Hepatocyte (in vitro differentiated cells): ENCODE measurements at regions not wholly inside any gene's neighbourhood (a gene's known extent, or its start where the extent isn't known, plus 50 kb on each side); places are given as distances from the start of the nearest gene placed in this dataset.

Experiments used
- EZH2 ChIP-seq: fragments of 200-600 bp; sonication (generic); IDR thresholded peaks from 2 replicates; pipeline ENCODE4 v1.6.1; 2016; ENCODE audit warnings: antibody characterized with exemption, mild to moderate bottlenecking, borderline replicate concordance
- TF ChIP-seq, protein P1 (sequence below): fragments of 200-600 bp; sonication (generic); IDR thresholded peaks from 2 replicates; pipeline ENCODE4 v1.5.1; 2016; ENCODE audit warnings: antibody characterized with exemption, mild to moderate bottlenecking; ENCODE audit not compliant: poor library complexity

DNA sequence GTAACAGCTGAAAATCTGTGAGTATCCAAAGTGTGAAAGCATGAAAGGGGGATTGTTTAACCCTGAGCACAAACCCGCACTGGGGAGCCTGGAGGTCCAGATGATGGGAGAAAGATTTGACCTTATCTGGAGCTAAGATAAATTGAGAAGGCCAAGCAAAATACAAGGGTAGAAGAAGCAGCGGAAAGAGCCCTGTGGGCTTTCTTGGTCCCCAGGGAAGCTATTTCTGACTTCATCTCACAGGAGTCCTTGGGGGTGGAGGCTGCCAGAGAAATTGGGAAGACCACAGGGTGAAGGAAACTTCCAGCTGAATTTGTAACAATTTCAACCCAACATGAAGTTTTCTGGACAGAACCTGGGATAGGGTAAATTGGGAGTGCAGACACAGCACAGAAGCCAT is 476.9 kb downstream of the MMUT start:
- TF ChIP-seq, protein P1, sequence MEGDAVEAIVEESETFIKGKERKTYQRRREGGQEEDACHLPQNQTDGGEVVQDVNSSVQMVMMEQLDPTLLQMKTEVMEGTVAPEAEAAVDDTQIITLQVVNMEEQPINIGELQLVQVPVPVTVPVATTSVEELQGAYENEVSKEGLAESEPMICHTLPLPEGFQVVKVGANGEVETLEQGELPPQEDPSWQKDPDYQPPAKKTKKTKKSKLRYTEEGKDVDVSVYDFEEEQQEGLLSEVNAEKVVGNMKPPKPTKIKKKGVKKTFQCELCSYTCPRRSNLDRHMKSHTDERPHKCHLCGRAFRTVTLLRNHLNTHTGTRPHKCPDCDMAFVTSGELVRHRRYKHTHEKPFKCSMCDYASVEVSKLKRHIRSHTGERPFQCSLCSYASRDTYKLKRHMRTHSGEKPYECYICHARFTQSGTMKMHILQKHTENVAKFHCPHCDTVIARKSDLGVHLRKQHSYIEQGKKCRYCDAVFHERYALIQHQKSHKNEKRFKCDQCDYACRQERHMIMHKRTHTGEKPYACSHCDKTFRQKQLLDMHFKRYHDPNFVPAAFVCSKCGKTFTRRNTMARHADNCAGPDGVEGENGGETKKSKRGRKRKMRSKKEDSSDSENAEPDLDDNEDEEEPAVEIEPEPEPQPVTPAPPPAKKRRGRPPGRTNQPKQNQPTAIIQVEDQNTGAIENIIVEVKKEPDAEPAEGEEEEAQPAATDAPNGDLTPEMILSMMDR, result no peak
- TF ChIP-seq EZH2, result no peak
